BJ (cell line): ENCODE measurements at regions not wholly inside any gene's neighbourhood (a gene's known extent, or its start where the extent isn't known, plus 50 kb on each side); places are given as distances from the start of the nearest gene placed in this dataset.
A peak's percentile ranks its signal among the peaks of the same experiment; 100 is the strongest.

ENCODE experiments used
- CTCF ChIA-PET: fragments of 350-600 bp; formaldehyde crosslinking; extraction: SDS; loops from one replicate; lab custom pipeline; 2021; ENCODE audit warnings: antibody characterized with exemption, inconsistent platforms; lab: Yijun Ruan, JAX
- POLR2A ChIA-PET: fragments of 300-600 bp; sonication (Branson Sonifier 250); formaldehyde crosslinking; extraction: SDS; loops from one replicate; lab custom pipeline; 2021; ENCODE audit warnings: antibody characterized with exemption; lab: Charles Lee
- DNase-seq: peaks from one replicate; pipeline ENCODE4 v3.0.0-alpha.2; 2011; ENCODE audit warnings: low read depth
- H3K27me3 ChIP-seq: 2 replicates; pipeline ENCODE4 v1.6.0; 2011; ENCODE audit warnings: low read length; ENCODE audit not compliant: control insufficient read depth, insufficient read depth
- H3K36me3 ChIP-seq: 2 replicates; pipeline ENCODE4 v1.5.1; 2011; ENCODE audit warnings: low read length; ENCODE audit not compliant: control insufficient read depth, insufficient read depth
- H3K4me3 ChIP-seq: 2 replicates; pipeline ENCODE4 v1.5.1; 2011; ENCODE audit warnings: low read depth, mild to moderate bottlenecking, control low read depth, low read length
- CTCF ChIP-seq: IDR thresholded peaks from 2 replicates; pipeline ENCODE4 v1.5.1; 2011; ENCODE audit warnings: low read depth, mild to moderate bottlenecking, control low read depth, inconsistent platforms, low read length, moderate library complexity; ENCODE audit not compliant: insufficient read depth

GRCh38 chr5:10912435-10912834 is 151.4 kb upstream of the DAP start:
- DNase-seq, result no peak
- TF ChIP-seq CTCF, result no peak
- H3K27me3 ChIP-seq, result no peaks in the 10 kb centered on the region
- no peak overlapping the region for H3K4me3 ChIP-seq
- ChIA-PET POLR2A (no interaction called here), CTCF (no interaction called here)
- H3K36me3 ChIP-seq, result no peaks in the 10 kb centered on the region

- no peaks in the 10 kb centered on the region for H3K27me3 ChIP-seq
These were observed 149.2 kb upstream of the DAP start for GRCh38 chr5:10910261-10910660.

GRCh38 chr5:10904862-10905432 is 143.9 kb upstream of the DAP start:
- no peak for TF ChIP-seq CTCF
- CTCF ChIA-PET, result no interaction called here
- DNase-seq, result no peak
- no peak overlapping the region for H3K4me3 ChIP-seq
- POLR2A ChIA-PET, result interaction anchor here (0.7 kb wide), 1 partner anchor 20 kb away, joined by 4 read pairs; no protein-coding TSS in a partner anchor
- H3K36me3 ChIP-seq, result no peaks in the 10 kb centered on the region
- H3K27me3 ChIP-seq, result no peaks in the 10 kb centered on the region

More at GRCh38 chr5:10910261-10910660, 149.2 kb upstream of the DAP start:
- no peak for TF ChIP-seq CTCF
- ChIA-PET POLR2A (no interaction called here), CTCF (no interaction called here)
- H3K36me3 ChIP-seq, result no peaks in the 10 kb centered on the region
- DNase-seq, result no peak
- H3K4me3 ChIP-seq, result no peak overlapping the region

- ChIA-PET CTCF (no interaction called here), POLR2A (no interaction called here)
- H3K27me3 ChIP-seq, result no peaks in the 10 kb centered on the region
- no peaks in the 10 kb centered on the region for H3K36me3 ChIP-seq
- TF ChIP-seq CTCF, result no peak
- H3K4me3 ChIP-seq, result no peak overlapping the region
- no peak for DNase-seq
These were observed 142.9 kb upstream of the DAP start for GRCh38 chr5:10903786-10904560.

GRCh38 chr5:10902145-10902544 is 141.1 kb upstream of the DAP start:
- peak; percentile 35 for DNase-seq
- POLR2A ChIA-PET, result no interaction called here
- Histone ChIP-seq H3K36me3 (no peaks in the 10 kb centered on the region), H3K27me3 (no peaks in the 10 kb centered on the region), H3K4me3 (no peak overlapping the region)
- CTCF ChIA-PET, result no interaction called here
- TF ChIP-seq CTCF, result no peak
